Muscle of back (tissue), 3 donors: ENCODE measurements at regions not wholly inside any gene's neighbourhood (a gene's known extent, or its start where the extent isn't known, plus 50 kb on each side); places are given as distances from the start of the nearest gene placed in this dataset.

Experiments
- DNase-seq, 3 donors: peaks; one replicate each; pipeline versions ENCODE4 v3.0.0 to v3.0.0-alpha.2; 2013

GRCh38 chr3:124243177-124243859, 251.4 kb upstream of the ROPN1 start:
- DNase-seq = no peak

- no peak for DNase-seq
Observed at GRCh38 chr3:124246376-124246775, 254.5 kb upstream of the ROPN1 start.

- no peak for DNase-seq
Observed at GRCh38 chr3:124246949-124247348, 255.0 kb upstream of the ROPN1 start.

- peak in 2 of 3 donors; percentile 26 to 75 for DNase-seq
Observed at GRCh38 chr3:124248471-124249028, 256.6 kb upstream of the ROPN1 start.

GRCh38 chr3:124249038-124249437, 257.1 kb upstream of the ROPN1 start:
- DNase-seq = no peak

- DNase-seq = peak in 1 of 3 donors; percentile 34
Observed at GRCh38 chr3:124250053-124250452, 258.1 kb upstream of the ROPN1 start.

GRCh38 chr3:124256156-124256555, 264.2 kb upstream of the ROPN1 start:
- no peak for DNase-seq

- no peak for DNase-seq
Observed at GRCh38 chr3:124256599-124256998, 264.7 kb upstream of the ROPN1 start.

- DNase-seq = no peak
Observed at GRCh38 chr3:124257336-124257864, 265.5 kb upstream of the ROPN1 start.

- no peak for DNase-seq
Observed at GRCh38 chr3:124258057-124258500, 266.2 kb upstream of the ROPN1 start.

- DNase-seq = peak in 2 of 3 donors; percentile 36 to 76
Observed at GRCh38 chr3:124260206-124260915, 268.4 kb upstream of the ROPN1 start.

- no peak for DNase-seq
Observed at GRCh38 chr3:124261306-124261705, 269.4 kb upstream of the ROPN1 start.

- peak in 1 of 3 donors; percentile 79 for DNase-seq
Observed at GRCh38 chr3:124263168-124263567, 271.2 kb upstream of the ROPN1 start.

- no peak for DNase-seq
Observed at GRCh38 chr3:124264346-124264745, 272.4 kb upstream of the ROPN1 start.

- DNase-seq = peak in 1 of 3 donors; percentile 72
Observed at GRCh38 chr3:124266487-124266886, 274.6 kb upstream of the ROPN1 start.

- DNase-seq = no peak
Observed at GRCh38 chr3:124267406-124267805, 275.5 kb upstream of the ROPN1 start.

- no peak for DNase-seq
Observed at GRCh38 chr3:124268355-124268754, 276.4 kb upstream of the ROPN1 start.

GRCh38 chr3:124269619-124270018, 277.7 kb upstream of the ROPN1 start:
- DNase-seq = no peak

GRCh38 chr3:124272605-124273151, 280.8 kb upstream of the ROPN1 start:
- no peak for DNase-seq

- DNase-seq = no peak
Observed at GRCh38 chr3:124273651-124274050, 281.7 kb upstream of the ROPN1 start.

- DNase-seq = no peak
Observed at GRCh38 chr3:124274051-124274450, 282.1 kb upstream of the ROPN1 start.

- DNase-seq = peak in 1 of 3 donors; percentile 32
Observed at GRCh38 chr3:124275412-124275811, 283.5 kb upstream of the ROPN1 start.
